ENCODE measurements at regions not wholly inside any gene's neighbourhood (a gene's known extent, or its start where the extent isn't known, plus 50 kb on each side); places are given as distances from the start of the nearest gene placed in this dataset.

GRCh38 chr6:73878403-73878802, 182.4 kb downstream of the CD109 start:
- Histone ChIP-seq H3K27me3 (ENCODE audit: insufficient read depth, low read depth, low read length) (no peaks in the 10 kb centered on the region), H3K4me2 (ENCODE audit: low read length) (no peak overlapping the region), H4K20me1 (ENCODE audit: insufficient read depth) (no peaks in the 10 kb centered on the region), H2AFZ (ENCODE audit: low read depth, low read length) (no peak overlapping the region), H3K9me3 (ENCODE audit: low read length) (no peaks in the 10 kb centered on the region), H3K9ac (ENCODE audit: low read length) (no peak overlapping the region), H3K9me2 (ENCODE audit: insufficient read depth, low read length) (no peaks in the 10 kb centered on the region), H3K36me3 (ENCODE audit: insufficient read depth, low read length) (no peaks in the 10 kb centered on the region), H3K4me3 (ENCODE audit: low read length) (no peak overlapping the region), H3K79me2 (replicated peaks; ENCODE audit: insufficient read depth, low read length) (no peaks in the 10 kb centered on the region), H3F3A (ENCODE audit: insufficient read depth, low read length, poor library complexity, severe bottlenecking) (no peaks in the 10 kb centered on the region), H3K27ac (ENCODE audit: low read length) (no peak overlapping the region)
- TF ChIP-seq REST (IDR thresholded peaks at IDR 0.05; ENCODE audit: borderline replicate concordance) (no peak), TAF1 (IDR thresholded peaks at IDR 0.05; ENCODE audit: low read depth) (no peak), EZH2 (IDR thresholded peaks at IDR 0.05; ENCODE audit: borderline replicate concordance, insufficient read depth, low read length, poor library complexity, severe bottlenecking) (no peak), POLR2AphosphoS5 (IDR thresholded peaks at IDR 0.05) (no peak)

Small RNAs in the stretch of these regions (small RNA-seq; reads per million reads assigned to genes)
- gene AL356277.1 (0 reads per million in 3 experiments), gene TXNP7 (0 reads per million in 3 experiments)

Data from neural cell (in vitro differentiated cells).